Kidney (tissue), 13 donors: ENCODE measurements at regions not wholly inside any gene's neighbourhood (a gene's known extent, or its start where the extent isn't known, plus 50 kb on each side); places are given as distances from the start of the nearest gene placed in this dataset.

Experiments used
- DNase-seq, 5 donors: peaks; one replicate each; pipeline ENCODE4 v3.0.0-alpha.2; 2013 to 2020
- FAIRE-seq: peaks from 2 replicates; lab custom pipeline; 2012; peaks lifted over from hg19 to GRCh38; lab: Jason Lieb, UNC
- H3K27ac ChIP-seq, 2 donors: one replicate each; pipeline ENCODE4 v1.7.0; 2013; ENCODE audit warnings: low read depth in 2 of 2, low read length in 2 of 2, inconsistent platforms in 1 of 2
- H3K27me3 ChIP-seq: one replicate; pipeline ENCODE4 v1.7.1; 2013; ENCODE audit warnings: low read length, inconsistent platforms; ENCODE audit not compliant: control insufficient read depth, insufficient read depth
- H3K36me3 ChIP-seq, 3 donors: one replicate each; pipeline versions ENCODE4 v1.7.0 to v1.7.1; 2013; ENCODE audit warnings: low read length in 3 of 3, control low read depth in 1 of 3, inconsistent platforms in 1 of 3; ENCODE audit not compliant: insufficient read depth in 3 of 3, control insufficient read depth in 2 of 3
- H3K4me1 ChIP-seq, 3 donors: one replicate each; pipeline versions ENCODE4 v1.7.0 to v1.7.1; 2013; ENCODE audit warnings: low read length in 3 of 3, inconsistent platforms in 1 of 3, low read depth in 1 of 3; ENCODE audit not compliant: control insufficient read depth in 2 of 3, insufficient read depth in 2 of 3
- H3K4me3 ChIP-seq, 3 donors: one replicate each; pipeline versions ENCODE4 v1.7.0 to v1.8.1; 2013; ENCODE audit warnings: low read length in 3 of 3, control low read depth in 1 of 3, inconsistent platforms in 1 of 3
- H3K9ac ChIP-seq, 3 donors: one replicate each; pipeline versions ENCODE4 v1.7.0 to v1.7.1; 2013; ENCODE audit warnings: low read length in 3 of 3, control low read depth in 1 of 3, inconsistent platforms in 1 of 3
- H3K9me3 ChIP-seq, 3 donors: one replicate each; pipeline versions ENCODE4 v1.7.0 to v1.7.1; 2013; ENCODE audit warnings: low read length in 3 of 3, control low read depth in 1 of 3, inconsistent platforms in 1 of 3; ENCODE audit not compliant: control insufficient read depth in 2 of 3, insufficient read depth in 1 of 3
- intact Hi-C: fragments of 100-400 bp; cut with DNase I; formaldehyde crosslinking; loops from one replicate; pipeline ENCODE4 v1.11.1; 2022
- TF ChIP-seq, protein P1 (sequence below): IDR thresholded peaks from 3 replicates; pipeline ENCODE4 v1.5.1; 2012; ENCODE audit warnings: mild to moderate bottlenecking, moderate library complexity, borderline replicate concordance; ENCODE audit not compliant: insufficient read depth; ENCODE audit errors: extremely low read depth
- donor health status: control.
- donor health status: control.
- donor health status: control.
- donor health status: control.
- donor health status: control.
- donor health status: DM: yes; HTN: yes; CAD: no.
- donor health status: Normal renal cell carcinoma (clear cell type).

- Histone ChIP-seq H3K9ac (no peak overlapping the region), H3K36me3 (no peaks in the 10 kb centered on the region), H3K4me1 (peaks cover 0 to 4% (median 0%) of the 10 kb centered on the region in 3 donors), H3K9me3 (no peaks in the 10 kb centered on the region), H3K27ac (no peak overlapping the region), H3K4me3 (no peak overlapping the region), H3K27me3 (no peaks in the 10 kb centered on the region)
- TF ChIP-seq, protein P1, sequence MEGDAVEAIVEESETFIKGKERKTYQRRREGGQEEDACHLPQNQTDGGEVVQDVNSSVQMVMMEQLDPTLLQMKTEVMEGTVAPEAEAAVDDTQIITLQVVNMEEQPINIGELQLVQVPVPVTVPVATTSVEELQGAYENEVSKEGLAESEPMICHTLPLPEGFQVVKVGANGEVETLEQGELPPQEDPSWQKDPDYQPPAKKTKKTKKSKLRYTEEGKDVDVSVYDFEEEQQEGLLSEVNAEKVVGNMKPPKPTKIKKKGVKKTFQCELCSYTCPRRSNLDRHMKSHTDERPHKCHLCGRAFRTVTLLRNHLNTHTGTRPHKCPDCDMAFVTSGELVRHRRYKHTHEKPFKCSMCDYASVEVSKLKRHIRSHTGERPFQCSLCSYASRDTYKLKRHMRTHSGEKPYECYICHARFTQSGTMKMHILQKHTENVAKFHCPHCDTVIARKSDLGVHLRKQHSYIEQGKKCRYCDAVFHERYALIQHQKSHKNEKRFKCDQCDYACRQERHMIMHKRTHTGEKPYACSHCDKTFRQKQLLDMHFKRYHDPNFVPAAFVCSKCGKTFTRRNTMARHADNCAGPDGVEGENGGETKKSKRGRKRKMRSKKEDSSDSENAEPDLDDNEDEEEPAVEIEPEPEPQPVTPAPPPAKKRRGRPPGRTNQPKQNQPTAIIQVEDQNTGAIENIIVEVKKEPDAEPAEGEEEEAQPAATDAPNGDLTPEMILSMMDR = no peak
- FAIRE-seq (no peak), DNase-seq (no peak)
- intact Hi-C loops = no loop called here
These were observed 104.2 kb downstream of the NPY start for GRCh38 chr7:24388212-24388611.

- Histone ChIP-seq H3K4me3 (no peak overlapping the region), H3K36me3 (no peaks in the 10 kb centered on the region), H3K27me3 (no peaks in the 10 kb centered on the region), H3K27ac (no peak overlapping the region), H3K9ac (no peak overlapping the region), H3K9me3 (no peaks in the 10 kb centered on the region), H3K4me1 (peaks cover 0 to 4% (median 0%) of the 10 kb centered on the region in 3 donors)
- no peak for DNase-seq
- intact Hi-C loops = no loop called here
- TF ChIP-seq, protein P1 = no peak
- FAIRE-seq = no peak
These were observed 106.6 kb downstream of the NPY start for GRCh38 chr7:24390376-24391157.

DNA sequence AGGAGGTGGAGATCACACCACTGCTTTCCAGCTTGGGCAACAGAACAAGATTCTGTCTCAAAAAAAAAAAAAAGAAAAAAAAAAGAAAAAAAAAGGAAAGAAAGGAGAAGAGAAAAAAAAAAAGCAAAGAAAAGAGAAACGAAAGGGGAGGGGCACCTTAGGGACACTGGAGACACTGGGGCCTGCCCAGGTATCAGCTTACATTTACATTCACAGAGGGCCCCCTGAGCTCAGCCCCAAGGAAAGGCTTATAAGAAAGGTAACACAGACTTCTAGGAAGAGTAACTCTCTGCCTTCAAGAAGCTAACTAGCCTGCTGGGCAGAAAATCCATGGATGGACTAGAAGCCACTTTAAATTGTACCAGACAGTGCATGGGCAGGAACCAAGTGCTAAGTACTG, 108.8 kb downstream of the NPY start:
- TF ChIP-seq, protein P1 = no peak
- no peak overlapping the region for H3K27ac ChIP-seq
- intact Hi-C loops = no loop called here
- FAIRE-seq (no peak), DNase-seq (no peak)
- H3K36me3 ChIP-seq = no peaks in the 10 kb centered on the region
- H3K27me3 ChIP-seq = no peaks in the 10 kb centered on the region
- H3K4me3 ChIP-seq = no peak overlapping the region
- H3K4me1 ChIP-seq = peaks cover 0 to 2% (median 0%) of the 10 kb centered on the region in 3 donors
- H3K9ac ChIP-seq = no peak overlapping the region
- H3K9me3 ChIP-seq = no peaks in the 10 kb centered on the region
